GM23338 (cell line): ENCODE measurements at regions not wholly inside any gene's neighbourhood (a gene's known extent, or its start where the extent isn't known, plus 50 kb on each side); places are given as distances from the start of the nearest gene placed in this dataset.

ENCODE experiments used
- ATAC-seq: fragments of 200-7000 bp; cut with Tn5 transposase; 3 replicates; pipeline ENCODE4 v1.9.1; 2020
- DNase-seq: peaks from one replicate; pipeline ENCODE4 v3.0.0-alpha.2; 2015; ENCODE audit warnings: low spot score
- H2AFZ ChIP-seq: fragments of 200-600 bp; sonication (generic); 2 replicates; pipeline ENCODE4 v1.8.0; 2016; ENCODE audit warnings: antibody characterized with exemption, mild to moderate bottlenecking, moderate library complexity
- H3F3A ChIP-seq: fragments of 200-600 bp; sonication (generic); replicated peaks from 2 replicates; pipeline ENCODE4 v1.8.0; 2017; ENCODE audit warnings: antibody characterized with exemption, mixed run types, low read depth
- H3K27ac ChIP-seq: fragments of 200-600 bp; sonication (generic); 2 replicates; pipeline ENCODE4 v1.6.1; 2016; ENCODE audit warnings: low read depth
- H3K27me3 ChIP-seq: fragments of 200-600 bp; sonication (generic); 2 replicates; pipeline ENCODE4 v1.8.0; 2016; ENCODE audit warnings: mild to moderate bottlenecking, mixed run types, moderate library complexity; ENCODE audit not compliant: insufficient read depth
- H3K36me3 ChIP-seq: fragments of 200-600 bp; sonication (generic); 2 replicates; pipeline ENCODE4 v1.8.0; 2016; ENCODE audit warnings: mild to moderate bottlenecking; ENCODE audit not compliant: insufficient read depth
- H3K4me1 ChIP-seq: fragments of 200-600 bp; sonication (generic); 2 replicates; pipeline ENCODE4 v1.8.0; 2016; ENCODE audit warnings: mild to moderate bottlenecking, moderate library complexity; ENCODE audit not compliant: insufficient read depth
- H3K4me2 ChIP-seq: fragments of 200-600 bp; sonication (generic); 2 replicates; pipeline ENCODE4 v1.7.1; 2017; ENCODE audit warnings: mixed run types
- H3K4me3 ChIP-seq: fragments of 200-600 bp; sonication (generic); 2 replicates; pipeline ENCODE4 v1.6.1; 2016; ENCODE audit warnings: mixed run types
- H3K79me2 ChIP-seq: fragments of 200-600 bp; sonication (generic); replicated peaks from 2 replicates; pipeline ENCODE4 v1.8.0; 2017; ENCODE audit warnings: mild to moderate bottlenecking; ENCODE audit not compliant: insufficient read depth
- H3K9me2 ChIP-seq: fragments of 200-600 bp; sonication (generic); 2 replicates; pipeline ENCODE4 v1.8.0; 2017; ENCODE audit not compliant: insufficient read depth
- H4K20me1 ChIP-seq: fragments of 200-600 bp; sonication (generic); replicated peaks from 2 replicates; pipeline ENCODE4 v1.8.0; 2017; ENCODE audit warnings: mild to moderate bottlenecking; ENCODE audit not compliant: insufficient read depth
- H3K27ac Mint-ChIP-seq: 2 replicates; pipeline ENCODE4 v1.8.0; 2020; ENCODE audit warnings: inconsistent platforms, mild to moderate bottlenecking, moderate library complexity, mixed read lengths
- H3K27me3 Mint-ChIP-seq: 3 replicates; pipeline ENCODE4 v1.8.0; 2022; ENCODE audit warnings: low read depth, mild to moderate bottlenecking, moderate library complexity, mixed read lengths, inconsistent platforms; ENCODE audit not compliant: insufficient read depth, poor library complexity
- H3K36me3 Mint-ChIP-seq: 3 replicates; pipeline ENCODE4 v1.8.0; 2021; ENCODE audit warnings: low read depth, mild to moderate bottlenecking, inconsistent platforms, moderate library complexity, mixed read lengths
- H3K4me1 Mint-ChIP-seq: 3 replicates; pipeline ENCODE4 v1.8.0; 2020; ENCODE audit warnings: mild to moderate bottlenecking, inconsistent platforms, mixed read lengths
- H3K4me3 Mint-ChIP-seq: 3 replicates; pipeline ENCODE4 v1.8.0; 2021; ENCODE audit warnings: moderate library complexity, mild to moderate bottlenecking, inconsistent platforms, mixed read lengths
- H3K9me3 Mint-ChIP-seq: 3 replicates; pipeline ENCODE4 v1.8.0; 2020; ENCODE audit warnings: moderate library complexity, mild to moderate bottlenecking, inconsistent platforms, mixed read lengths
- CREB1 ChIP-seq: fragments of 250-450 bp; sonication (Bioruptor Pico); IDR thresholded peaks from 2 replicates; pipeline ENCODE4 v1.5.0; 2020; ENCODE audit warnings: low read depth, mild to moderate bottlenecking, moderate library complexity
- CTCF ChIP-seq, 2 experiments: fragments of 200-600 bp in 1 of 2; sonication (generic) in 1 of 2; conservative IDR thresholded peaks; 2 replicates each; pipeline versions ENCODE4 v1.5.1 to v1.6.1; 2016 to 2017; ENCODE audit warnings: antibody characterized with exemption in 2 of 2, low read depth in 2 of 2, mild to moderate bottlenecking in 2 of 2, moderate library complexity in 1 of 2
- EZH2 ChIP-seq: fragments of 200-600 bp; sonication (generic); IDR thresholded peaks from one replicate; pipeline ENCODE4 v1.8.0; 2017; ENCODE audit warnings: antibody characterized with exemption, mild to moderate bottlenecking, low read depth; ENCODE audit not compliant: unreplicated experiment
- EZH2phosphoT487 ChIP-seq: fragments of 200-600 bp; sonication (generic); IDR thresholded peaks from one replicate; pipeline ENCODE4 v1.8.1; 2018; ENCODE audit warnings: antibody characterized with exemption; ENCODE audit not compliant: unreplicated experiment
- JUNB ChIP-seq: IDR thresholded peaks from one replicate; pipeline ENCODE4 v1.6.1; 2016; ENCODE audit warnings: antibody characterized with exemption; ENCODE audit not compliant: unreplicated experiment
- NANOG ChIP-seq: IDR thresholded peaks from 2 replicates; pipeline ENCODE4 v1.6.1; 2016; ENCODE audit warnings: antibody characterized with exemption, borderline replicate concordance
- POLR2AphosphoS5 ChIP-seq: IDR thresholded peaks from 2 replicates; pipeline ENCODE4 v1.6.1; 2016; ENCODE audit warnings: antibody characterized with exemption, low read depth
- STAT1 ChIP-seq: IDR thresholded peaks from one replicate; pipeline ENCODE4 v1.6.1; 2016; ENCODE audit warnings: antibody characterized with exemption; ENCODE audit not compliant: unreplicated experiment
- ZNF331 ChIP-seq: fragments of 250-450 bp; sonication (Bioruptor Pico); IDR thresholded peaks from 2 replicates; pipeline ENCODE4 v1.5.0; 2020; ENCODE audit warnings: low read depth, mild to moderate bottlenecking, moderate library complexity
- ZNF462 ChIP-seq: fragments of 250-450 bp; sonication (Bioruptor Pico); IDR thresholded peaks from 2 replicates; pipeline ENCODE4 v1.5.0; 2020; ENCODE audit warnings: mild to moderate bottlenecking, moderate library complexity
- TF ChIP-seq, protein P1 (sequence below): IDR thresholded peaks from one replicate; pipeline ENCODE4 v1.6.1; 2018; ENCODE audit warnings: antibody characterized with exemption; ENCODE audit not compliant: unreplicated experiment

DNA sequence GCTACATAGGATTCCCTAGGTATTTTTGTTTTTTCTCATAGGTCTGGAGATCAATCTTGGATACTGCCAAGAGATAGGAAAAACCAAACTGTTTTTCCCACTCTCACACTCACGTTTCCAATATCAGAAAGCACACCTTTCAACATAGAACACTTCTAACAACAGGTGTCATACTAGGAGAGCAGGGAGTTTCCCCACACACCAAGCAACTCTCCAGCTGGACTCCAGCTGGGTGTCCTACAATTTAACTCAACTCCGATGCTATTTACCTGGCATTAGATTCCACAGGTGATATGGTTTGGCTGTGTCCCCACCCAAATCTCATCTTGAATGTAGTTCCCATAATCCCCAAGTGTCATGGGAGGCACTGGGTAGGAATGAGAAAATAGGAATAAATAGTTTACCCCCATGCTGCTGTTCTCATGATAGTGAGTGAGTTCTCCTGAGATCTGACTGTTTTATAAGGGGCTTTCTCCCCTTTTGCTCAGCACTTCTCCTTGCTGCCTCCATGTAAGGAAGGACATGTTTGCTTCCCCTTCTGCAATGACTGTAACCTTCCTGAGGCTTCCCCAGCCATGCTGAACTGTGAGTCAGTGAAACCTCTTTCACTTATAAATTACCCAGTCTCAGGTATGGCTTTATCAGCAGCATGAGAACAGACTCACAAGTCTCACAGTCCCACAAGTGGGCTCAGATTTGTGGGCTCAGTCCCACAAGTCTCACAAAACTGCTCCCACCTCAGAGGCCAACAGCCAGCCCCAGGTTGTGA lies 354.5 kb upstream of the THBS1 start:
- no peak overlapping the region for H3K4me3 ChIP-seq
- H3K36me3 Mint-ChIP-seq, result no peaks in the 10 kb centered on the region
- TF ChIP-seq STAT1 (no peak), POLR2AphosphoS5 (no peak), EZH2phosphoT487 (no peak), ZNF462 (CRISPR knock-in tag) (no peak), NANOG (no peak), ZNF331 (CRISPR knock-in tag) (no peak), JUNB (no peak), CREB1 (CRISPR knock-in tag) (no peak), CTCF (conservative IDR thresholded peaks at IDR 0.05; ENCODE audit: low read depth in 2 of 2) (no peak), EZH2 (no peak)
- TF ChIP-seq, protein P1, sequence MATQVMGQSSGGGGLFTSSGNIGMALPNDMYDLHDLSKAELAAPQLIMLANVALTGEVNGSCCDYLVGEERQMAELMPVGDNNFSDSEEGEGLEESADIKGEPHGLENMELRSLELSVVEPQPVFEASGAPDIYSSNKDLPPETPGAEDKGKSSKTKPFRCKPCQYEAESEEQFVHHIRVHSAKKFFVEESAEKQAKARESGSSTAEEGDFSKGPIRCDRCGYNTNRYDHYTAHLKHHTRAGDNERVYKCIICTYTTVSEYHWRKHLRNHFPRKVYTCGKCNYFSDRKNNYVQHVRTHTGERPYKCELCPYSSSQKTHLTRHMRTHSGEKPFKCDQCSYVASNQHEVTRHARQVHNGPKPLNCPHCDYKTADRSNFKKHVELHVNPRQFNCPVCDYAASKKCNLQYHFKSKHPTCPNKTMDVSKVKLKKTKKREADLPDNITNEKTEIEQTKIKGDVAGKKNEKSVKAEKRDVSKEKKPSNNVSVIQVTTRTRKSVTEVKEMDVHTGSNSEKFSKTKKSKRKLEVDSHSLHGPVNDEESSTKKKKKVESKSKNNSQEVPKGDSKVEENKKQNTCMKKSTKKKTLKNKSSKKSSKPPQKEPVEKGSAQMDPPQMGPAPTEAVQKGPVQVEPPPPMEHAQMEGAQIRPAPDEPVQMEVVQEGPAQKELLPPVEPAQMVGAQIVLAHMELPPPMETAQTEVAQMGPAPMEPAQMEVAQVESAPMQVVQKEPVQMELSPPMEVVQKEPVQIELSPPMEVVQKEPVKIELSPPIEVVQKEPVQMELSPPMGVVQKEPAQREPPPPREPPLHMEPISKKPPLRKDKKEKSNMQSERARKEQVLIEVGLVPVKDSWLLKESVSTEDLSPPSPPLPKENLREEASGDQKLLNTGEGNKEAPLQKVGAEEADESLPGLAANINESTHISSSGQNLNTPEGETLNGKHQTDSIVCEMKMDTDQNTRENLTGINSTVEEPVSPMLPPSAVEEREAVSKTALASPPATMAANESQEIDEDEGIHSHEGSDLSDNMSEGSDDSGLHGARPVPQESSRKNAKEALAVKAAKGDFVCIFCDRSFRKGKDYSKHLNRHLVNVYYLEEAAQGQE, result no peak
- H3K4me1 ChIP-seq, result no peaks in the 10 kb centered on the region
- peaks cover 8% of the 10 kb centered on the region; the same call in 2 of the 3 replicates for H3K4me1 Mint-ChIP-seq
- H3K9me2 ChIP-seq, result no peaks in the 10 kb centered on the region
- H3K4me2 ChIP-seq, result no peak overlapping the region
- ATAC-seq (no peak), DNase-seq (no peak)
- no peak overlapping the region for H3K27ac ChIP-seq
- H3K27me3 ChIP-seq, result no peaks in the 10 kb centered on the region
- no peak overlapping the region for H3K27ac Mint-ChIP-seq
- no peak overlapping the region for H2AFZ ChIP-seq
- no peaks in the 10 kb centered on the region for H3K79me2 ChIP-seq
- no peak overlapping the region for H3K4me3 Mint-ChIP-seq
- H3K36me3 ChIP-seq, result no peaks in the 10 kb centered on the region
- no peaks in the 10 kb centered on the region; the same call in 2 of the 3 replicates for H3K9me3 Mint-ChIP-seq
- H3F3A ChIP-seq, result no peaks in the 10 kb centered on the region
- peaks cover 2% of the 10 kb centered on the region for H3K27me3 Mint-ChIP-seq
- H4K20me1 ChIP-seq, result no peaks in the 10 kb centered on the region
